SK-N-SH (cell line): ENCODE measurements at regions not wholly inside any gene's neighbourhood (a gene's known extent, or its start where the extent isn't known, plus 50 kb on each side); places are given as distances from the start of the nearest gene placed in this dataset.
"Not testable (repeated sequence)": the region's sequence is repeated elsewhere in the genome, so short reads cannot be mapped to it uniquely, and the experiment has no call there.

Experiments
- NRF1 ChIP-seq: IDR thresholded peaks from 2 replicates; pipeline ENCODE4 v1.6.1; 2012; ENCODE audit warnings: low read depth, mild to moderate bottlenecking, low read length
- SMC3 ChIP-seq: IDR thresholded peaks from 2 replicates; pipeline ENCODE4 v1.6.1; 2012; ENCODE audit warnings: low read depth, low read length, improper control_type of control experiment
- YY1 ChIP-seq: IDR thresholded peaks from 2 replicates; pipeline ENCODE4 v1.4.0; 2012; ENCODE audit warnings: low read depth, mild to moderate bottlenecking
- TF ChIP-seq, protein P1 (sequence below): fragments of 200-600 bp; sonication (generic); IDR thresholded peaks from 2 replicates; pipeline ENCODE4 v1.6.1; 2017; ENCODE audit warnings: antibody characterized with exemption, mild to moderate bottlenecking, moderate library complexity

GRCh38 chr12:131367067-131367982, 343.6 kb upstream of the SFSWAP start:
- not testable (repeated sequence) for TF ChIP-seq NRF1, YY1, SMC3
- TF ChIP-seq, protein P1, sequence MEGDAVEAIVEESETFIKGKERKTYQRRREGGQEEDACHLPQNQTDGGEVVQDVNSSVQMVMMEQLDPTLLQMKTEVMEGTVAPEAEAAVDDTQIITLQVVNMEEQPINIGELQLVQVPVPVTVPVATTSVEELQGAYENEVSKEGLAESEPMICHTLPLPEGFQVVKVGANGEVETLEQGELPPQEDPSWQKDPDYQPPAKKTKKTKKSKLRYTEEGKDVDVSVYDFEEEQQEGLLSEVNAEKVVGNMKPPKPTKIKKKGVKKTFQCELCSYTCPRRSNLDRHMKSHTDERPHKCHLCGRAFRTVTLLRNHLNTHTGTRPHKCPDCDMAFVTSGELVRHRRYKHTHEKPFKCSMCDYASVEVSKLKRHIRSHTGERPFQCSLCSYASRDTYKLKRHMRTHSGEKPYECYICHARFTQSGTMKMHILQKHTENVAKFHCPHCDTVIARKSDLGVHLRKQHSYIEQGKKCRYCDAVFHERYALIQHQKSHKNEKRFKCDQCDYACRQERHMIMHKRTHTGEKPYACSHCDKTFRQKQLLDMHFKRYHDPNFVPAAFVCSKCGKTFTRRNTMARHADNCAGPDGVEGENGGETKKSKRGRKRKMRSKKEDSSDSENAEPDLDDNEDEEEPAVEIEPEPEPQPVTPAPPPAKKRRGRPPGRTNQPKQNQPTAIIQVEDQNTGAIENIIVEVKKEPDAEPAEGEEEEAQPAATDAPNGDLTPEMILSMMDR = not testable (repeated sequence)
